Psoas muscle (tissue), 7 donors: ENCODE measurements at regions not wholly inside any gene's neighbourhood (a gene's known extent, or its start where the extent isn't known, plus 50 kb on each side); places are given as distances from the start of the nearest gene placed in this dataset.

ENCODE experiments used
- ATAC-seq, 4 donors: fragments of 200-7000 bp; cut with Tn5 transposase; one replicate each; pipeline ENCODE4 v1.9.1; 2020; ENCODE audit warnings: moderate library complexity in 3 of 4, mild to moderate bottlenecking in 2 of 4
- DNase-seq, 2 donors: peaks; one replicate each; pipeline ENCODE4 v3.0.0-alpha.2; 2020
- H3K27ac ChIP-seq: fragments of 200-600 bp; one replicate; pipeline ENCODE4 v1.8.0; 2022
- H3K27me3 ChIP-seq, 3 donors: fragments of 200-600 bp in 1 of 3; one replicate each; pipeline versions ENCODE4 v1.6.1 to v1.8.0; 2013 to 2022; ENCODE audit warnings: low read length in 2 of 3, mild to moderate bottlenecking in 2 of 3, moderate library complexity in 1 of 3; ENCODE audit not compliant: insufficient read depth in 3 of 3
- H3K36me3 ChIP-seq, 2 donors: fragments of 200-600 bp in 1 of 2; one replicate each; pipeline versions ENCODE4 v1.6.1 to v1.8.0; 2013 to 2022; ENCODE audit warnings: low read depth in 1 of 2, mild to moderate bottlenecking in 1 of 2, moderate library complexity in 1 of 2; ENCODE audit not compliant: insufficient read depth in 1 of 2
- H3K4me1 ChIP-seq: fragments of 200-600 bp; one replicate; pipeline ENCODE4 v1.8.0; 2022
- H3K4me3 ChIP-seq: fragments of 200-600 bp; one replicate; pipeline ENCODE4 v1.8.0; 2022; ENCODE audit warnings: mild to moderate bottlenecking
- H3K9me3 ChIP-seq: fragments of 200-600 bp; one replicate; pipeline ENCODE4 v1.8.0; 2022
- CTCF ChIP-seq: fragments of 200-600 bp; IDR thresholded peaks from one replicate; pipeline ENCODE4 v1.8.0; 2022; ENCODE audit warnings: antibody characterized with exemption
- WGBS, 3 donors: extraction: QIAGEN DNeasy Blood & Tissue Kit; methylation state at CpG; one replicate each; pipeline versions ENCODE4 v1.1.6 to v1.1.7; 2013; 5-methylcytosine and 5-hydroxymethylcytosine counted together
- intact Hi-C, 2 donors: fragments of 100-400 bp; cut with DNase I; formaldehyde crosslinking; loops; one replicate each; pipeline versions ENCODE4 v1.11.0 to v1.14.2; 2022
- donor health status: healthy with polysubstance abuse.
- donor health status: DM: no; HTN: no; CAD: no; lungs with moderate emphysema.
- donor health status: Bipolar disorder and iron deficiency.
- donor health status: healthy.
- donor health status: DM: yes; HTN: yes; CAD: no.
- donor health status: DM: no; HTN: no; CAD: no.
- donor health status: DM: yes; HTN: yes; CAD: no.

GRCh38 chr7:113374955-113375354, 256.6 kb upstream of the SMIM30 start:
- no peak for TF ChIP-seq CTCF
- ATAC-seq, result no peak
- Histone ChIP-seq H3K27ac (no peak overlapping the region), H3K4me1 (no peaks in the 10 kb centered on the region), H3K4me3 (no peak overlapping the region), H3K36me3 (no peaks in the 10 kb centered on the region), H3K9me3 (no peaks in the 10 kb centered on the region), H3K27me3 (no peaks in the 10 kb centered on the region)
- DNase-seq, result no peak
- intact Hi-C loops, result no loop called here
- WGBS, 3 donors, result 44 to 59% (median 45%) methylated on average over 2 of the region's 2 CpGs

GRCh38 chr7:113373863-113374262, 255.5 kb upstream of the SMIM30 start:
- Histone ChIP-seq H3K36me3 (no peaks in the 10 kb centered on the region), H3K9me3 (no peaks in the 10 kb centered on the region), H3K4me3 (no peak overlapping the region), H3K4me1 (no peaks in the 10 kb centered on the region), H3K27me3 (no peaks in the 10 kb centered on the region), H3K27ac (no peak overlapping the region)
- intact Hi-C loops, result no loop called here
- TF ChIP-seq CTCF, result no peak
- 65 to 77% (median 66%) methylated on average over 2 of the region's 2 CpGs for WGBS, 3 donors
- DNase-seq (no peak), ATAC-seq (no peak)

- intact Hi-C loops, result no loop called here
- DNase-seq, result no peak
- no peak for ATAC-seq
- 53 to 69% (median 59%) methylated on average over 4 of the region's 4 CpGs for WGBS, 3 donors
- Histone ChIP-seq H3K4me3 (no peak overlapping the region), H3K36me3 (no peaks in the 10 kb centered on the region), H3K27ac (no peak overlapping the region), H3K27me3 (no peaks in the 10 kb centered on the region), H3K9me3 (no peaks in the 10 kb centered on the region), H3K4me1 (no peaks in the 10 kb centered on the region)
- TF ChIP-seq CTCF, result no peak
These were observed 253.2 kb upstream of the SMIM30 start for GRCh38 chr7:113371416-113372043.

- no peak for ATAC-seq
- 34 to 60% (median 49%) methylated on average over 2 of the region's 2 CpGs for WGBS, 3 donors
- TF ChIP-seq CTCF, result no peak
These were observed 252.6 kb upstream of the SMIM30 start for GRCh38 chr7:113370910-113371309.

GRCh38 chr7:113368256-113368655, 249.9 kb upstream of the SMIM30 start:
- ATAC-seq (no peak), DNase-seq (no peak)
- intact Hi-C loops, result no loop called here
- no peak for TF ChIP-seq CTCF
- no peaks in the 10 kb centered on the region for H3K36me3 ChIP-seq
- no peak overlapping the region for H3K27ac ChIP-seq
- WGBS, 3 donors, result 94 to 100% (median 98%) methylated on average over 1 of the region's 1 CpG
- no peaks in the 10 kb centered on the region for H3K4me1 ChIP-seq
- no peaks in the 10 kb centered on the region for H3K9me3 ChIP-seq
- no peaks in the 10 kb centered on the region for H3K27me3 ChIP-seq
- H3K4me3 ChIP-seq, result no peak overlapping the region

More at GRCh38 chr7:113370910-113371309, 252.6 kb upstream of the SMIM30 start:
- no peak overlapping the region for H3K27ac ChIP-seq
- H3K4me1 ChIP-seq, result no peaks in the 10 kb centered on the region
- no peaks in the 10 kb centered on the region for H3K27me3 ChIP-seq
- H3K4me3 ChIP-seq, result no peak overlapping the region
- H3K36me3 ChIP-seq, result no peaks in the 10 kb centered on the region
- no peak for DNase-seq
- no peaks in the 10 kb centered on the region for H3K9me3 ChIP-seq
- intact Hi-C loops, result no loop called here
